ENCODE measurements at regions not wholly inside any gene's neighbourhood (a gene's known extent, or its start where the extent isn't known, plus 50 kb on each side); places are given as distances from the start of the nearest gene placed in this dataset.

- Histone ChIP-seq H3K4me3 (ENCODE audit: insufficient read depth, low read depth, low read length) (no peak overlapping the region), H2BK15ac (ENCODE audit: low read depth, low read length) (no peak overlapping the region), H4K5ac (ENCODE audit: low read depth, low read length) (no peak overlapping the region), H3K27me3 (ENCODE audit: control insufficient read depth, insufficient read depth, low read length) (no peaks in the 10 kb centered on the region), H3K79me1 (ENCODE audit: low read depth in 1 of 2, low read length in 2 of 2) (no peaks in the 10 kb centered on the region), H3K18ac (ENCODE audit: low read depth, low read length) (no peak overlapping the region), H3K14ac (replicated peaks; ENCODE audit: low read depth, low read length) (no peak overlapping the region), H4K20me1 (ENCODE audit: insufficient read depth, low read length) (no peaks in the 10 kb centered on the region), H4K8ac (ENCODE audit: low read depth in 2 of 2, low read length in 2 of 2) (no peak overlapping the region), H3K9me1 (ENCODE audit: insufficient read depth, low read length) (no peaks in the 10 kb centered on the region), H3K4ac (ENCODE audit: low read depth, low read length) (no peak overlapping the region), H3K36me3 (ENCODE audit: control insufficient read depth, insufficient read depth, low read length) (no peaks in the 10 kb centered on the region), H4K91ac (ENCODE audit: insufficient read depth, low read depth, low read length) (no peak overlapping the region), H2AK9ac (replicated peaks; ENCODE audit: low read depth, low read length, poor library complexity) (no peak overlapping the region), H3K4me2 (ENCODE audit: low read depth, low read length) (no peak overlapping the region), H2BK5ac (ENCODE audit: low read depth, low read length, poor library complexity, severe bottlenecking) (no peak overlapping the region), H2BK120ac (ENCODE audit: low read depth, low read length) (no peak overlapping the region), H3K27ac (ENCODE audit: insufficient read depth, low read length) (no peak overlapping the region), H3K4me1 (ENCODE audit: control insufficient read depth, insufficient read depth, low read length) (no peaks in the 10 kb centered on the region), H3K23ac (ENCODE audit: low read depth, low read length) (no peak overlapping the region), H3K9ac (ENCODE audit: low read depth, low read length) (no peak overlapping the region), H2AFZ (replicated peaks; ENCODE audit: low read length, poor library complexity) (no peak overlapping the region), H2BK20ac (ENCODE audit: low read depth, low read length) (no peak overlapping the region), H3K56ac (ENCODE audit: extremely low read depth, insufficient read depth, low read length) (no peak overlapping the region), H3K9me3 (ENCODE audit: control insufficient read depth, insufficient read depth, low read length) (peaks cover 12% of the 10 kb centered on the region; the same call in 1 of the 2 replicates), H2AK5ac (ENCODE audit: low read depth, low read length) (no peak overlapping the region)
- WGBS, 2 experiments (ENCODE audit: extremely low coverage in 2 of 2, insufficient read length in 1 of 2): 0% methylated on average over 1 of the region's 2 CpGs; no CpG with 5 or more reads in 1 of the 2 experiments
- no TSS peak for BruUV-seq (replicated peaks)
- no peak for TF ChIP-seq NFE2L2 (IDR thresholded peaks at IDR 0.05; ENCODE audit: low read depth, low read length)
- no peak for TF ChIP-seq RCOR1 (IDR thresholded peaks at IDR 0.05; ENCODE audit: insufficient replicate concordance, low read length)
- TF ChIP-seq CHD1 (IDR thresholded peaks at IDR 0.05; ENCODE audit: low read depth, low read length): no peak
- POLR2A ChIA-PET (ENCODE audit: unreplicated experiment): no interaction called here
- no peak for DNase-seq
- ATAC-seq (ENCODE audit: low read depth): no peak
- dilution Hi-C loops (cut with HindIII; ENCODE audit: low sequenced_read_pairs, unreplicated experiment) (no loop called here), intact Hi-C loops (cut with micrococcal nuclease) (no loop called here), in situ Hi-C loops (cut with MboI; ENCODE audit: low sequenced_read_pairs) (no loop called here)
- CTCF ChIA-PET: no interaction called here
These were observed 346.8 kb upstream of the TECRL start for GRCh38 chr4:64756016-64756415.

All from IMR-90 (cell line).